Mucosa of stomach (tissue), 1 donor: ENCODE measurements at regions not wholly inside any gene's neighbourhood (a gene's known extent, or its start where the extent isn't known, plus 50 kb on each side); places are given as distances from the start of the nearest gene placed in this dataset.

ENCODE experiments used
- H3K27me3 ChIP-seq: one replicate; pipeline ENCODE4 v1.7.0; 2013; ENCODE audit warnings: mild to moderate bottlenecking, low read length; ENCODE audit not compliant: control insufficient read depth, insufficient read depth
- H3K36me3 ChIP-seq: one replicate; pipeline ENCODE4 v1.7.0; 2013; ENCODE audit warnings: low read length; ENCODE audit not compliant: control insufficient read depth, insufficient read depth
- H3K4me1 ChIP-seq: one replicate; pipeline ENCODE4 v1.7.0; 2013; ENCODE audit warnings: mild to moderate bottlenecking, low read length; ENCODE audit not compliant: control insufficient read depth, insufficient read depth
- H3K4me3 ChIP-seq: one replicate; pipeline ENCODE4 v1.7.0; 2013; ENCODE audit warnings: low read length
- H3K9ac ChIP-seq: one replicate; pipeline ENCODE4 v1.7.0; 2013; ENCODE audit warnings: mild to moderate bottlenecking, low read length, moderate library complexity
- H3K9me3 ChIP-seq: one replicate; pipeline ENCODE4 v1.7.0; 2013; ENCODE audit warnings: mild to moderate bottlenecking, low read length, moderate library complexity; ENCODE audit not compliant: control insufficient read depth
- donor health status: Pancreatic carcinoma.

GRCh38 chr20:57075181-57075580 lies 191.3 kb downstream of the BMP7 start:
- H3K9ac ChIP-seq, result no peak overlapping the region
- no peaks in the 10 kb centered on the region for H3K4me1 ChIP-seq
- H3K36me3 ChIP-seq, result no peaks in the 10 kb centered on the region
- H3K9me3 ChIP-seq, result no peaks in the 10 kb centered on the region
- peaks cover 24% of the 10 kb centered on the region for H3K27me3 ChIP-seq
- no peak overlapping the region for H3K4me3 ChIP-seq

DNA sequence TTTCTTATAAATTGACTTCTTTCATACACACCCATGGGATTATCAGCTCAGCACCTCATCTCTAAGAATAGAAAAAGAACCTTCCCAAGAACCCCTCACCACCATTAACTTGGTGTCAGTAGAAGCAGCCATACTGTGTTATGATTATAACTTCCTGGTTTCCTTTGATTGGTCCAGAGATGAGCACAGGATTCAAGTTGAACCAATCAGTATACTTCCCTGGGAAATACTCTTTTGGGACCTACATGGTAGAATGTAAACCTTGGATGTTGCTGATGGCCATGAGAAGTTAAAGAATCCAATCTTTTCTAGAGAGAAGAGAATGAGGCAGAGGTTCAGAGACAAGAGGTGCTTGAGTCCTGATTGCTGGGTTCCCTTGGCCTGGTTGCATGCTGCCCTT lies 190.8 kb downstream of the BMP7 start:
- Histone ChIP-seq H3K4me3 (no peak overlapping the region), H3K27me3 (peaks cover 20% of the 10 kb centered on the region), H3K9me3 (no peaks in the 10 kb centered on the region), H3K36me3 (no peaks in the 10 kb centered on the region), H3K4me1 (no peaks in the 10 kb centered on the region), H3K9ac (no peak overlapping the region)

DNA sequence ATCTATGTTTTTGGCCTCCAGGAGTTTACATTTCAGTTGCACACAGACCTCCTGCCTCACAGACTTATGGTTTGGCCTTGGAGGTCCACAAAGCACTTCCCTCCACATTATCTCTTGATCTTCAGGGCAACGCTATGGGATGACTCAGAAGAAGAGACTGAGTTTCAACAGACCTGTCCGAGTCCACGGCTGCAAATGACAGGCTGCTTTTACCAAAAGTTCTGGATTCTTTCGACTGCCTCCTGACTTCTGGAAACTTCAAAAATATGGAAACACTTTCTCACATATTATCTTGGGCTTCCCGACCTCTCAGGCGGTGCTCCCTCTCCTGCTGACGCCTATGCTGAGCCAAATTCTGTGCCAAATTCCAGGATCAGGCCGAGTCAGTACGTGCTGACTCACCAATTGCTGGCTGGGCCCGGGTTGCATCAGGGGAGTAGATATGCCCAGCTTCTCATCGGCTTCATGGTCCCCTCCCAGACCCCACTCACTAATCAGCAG lies 190.2 kb downstream of the BMP7 start:
- H3K4me1 ChIP-seq, result no peaks in the 10 kb centered on the region
- no peak overlapping the region for H3K9ac ChIP-seq
- H3K4me3 ChIP-seq, result no peak overlapping the region
- H3K36me3 ChIP-seq, result no peaks in the 10 kb centered on the region
- H3K9me3 ChIP-seq, result no peaks in the 10 kb centered on the region
- H3K27me3 ChIP-seq, result peaks cover 14% of the 10 kb centered on the region

DNA sequence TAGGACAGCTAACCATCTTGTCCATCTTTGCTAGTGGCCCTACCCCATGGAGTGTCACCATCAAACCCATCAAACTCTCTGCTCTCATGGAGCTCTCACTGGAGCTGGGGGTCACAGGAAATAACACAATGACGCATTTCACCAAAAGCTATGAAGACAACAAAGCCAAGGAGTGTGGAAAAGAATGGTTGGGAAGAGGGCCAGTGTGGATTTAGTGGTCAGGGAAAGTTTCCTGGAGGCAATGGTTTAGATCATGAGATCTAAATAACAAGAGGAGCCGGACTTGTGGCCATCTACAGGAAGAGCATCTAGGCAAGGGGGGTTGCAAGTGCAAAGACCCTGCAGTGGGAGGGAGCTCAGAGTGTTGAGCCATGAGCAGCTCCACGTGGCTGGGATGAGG lies 189.5 kb downstream of the BMP7 start:
- Histone ChIP-seq H3K27me3 (peaks cover 7% of the 10 kb centered on the region), H3K36me3 (no peaks in the 10 kb centered on the region), H3K9me3 (no peaks in the 10 kb centered on the region), H3K4me3 (no peak overlapping the region), H3K9ac (no peak overlapping the region), H3K4me1 (no peaks in the 10 kb centered on the region)

DNA sequence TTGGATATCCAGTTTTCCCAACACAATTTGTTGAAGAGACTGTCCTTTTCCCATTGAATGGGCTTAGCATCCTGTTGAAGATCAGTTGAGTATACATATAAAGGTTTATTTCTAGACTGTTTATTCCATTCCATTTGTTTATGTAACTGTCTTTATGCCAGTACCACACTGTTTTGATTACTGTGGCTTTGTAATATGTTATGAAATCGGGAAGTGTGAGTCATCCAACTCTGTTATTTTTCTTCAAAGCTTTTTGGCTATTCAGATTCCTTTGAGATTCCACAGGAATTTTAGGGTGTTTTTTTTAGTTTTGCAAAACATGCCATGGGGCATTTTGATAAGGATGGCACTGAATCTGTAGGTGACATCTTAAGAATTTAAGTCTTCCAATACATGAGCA lies 188.3 kb downstream of the BMP7 start:
- no peak overlapping the region for H3K4me3 ChIP-seq
- H3K9ac ChIP-seq, result no peak overlapping the region
- H3K9me3 ChIP-seq, result no peaks in the 10 kb centered on the region
- H3K27me3 ChIP-seq, result peaks cover 3% of the 10 kb centered on the region
- no peaks in the 10 kb centered on the region for H3K4me1 ChIP-seq
- H3K36me3 ChIP-seq, result no peaks in the 10 kb centered on the region

GRCh38 chr20:57079031-57080005 lies 187.1 kb downstream of the BMP7 start:
- no peaks in the 10 kb centered on the region for H3K4me1 ChIP-seq
- no peaks in the 10 kb centered on the region for H3K36me3 ChIP-seq
- no peak overlapping the region for H3K9ac ChIP-seq
- peaks cover under 1% of the 10 kb centered on the region for H3K27me3 ChIP-seq
- no peaks in the 10 kb centered on the region for H3K9me3 ChIP-seq
- H3K4me3 ChIP-seq, result no peak overlapping the region

- no peak overlapping the region for H3K4me3 ChIP-seq
- H3K9ac ChIP-seq, result no peak overlapping the region
- no peaks in the 10 kb centered on the region for H3K36me3 ChIP-seq
- no peaks in the 10 kb centered on the region for H3K27me3 ChIP-seq
- no peaks in the 10 kb centered on the region for H3K4me1 ChIP-seq
- H3K9me3 ChIP-seq, result no peaks in the 10 kb centered on the region
Observed at GRCh38 chr20:57080796-57081195, 185.6 kb downstream of the BMP7 start.

- H3K9ac ChIP-seq, result no peak overlapping the region
- H3K4me1 ChIP-seq, result no peaks in the 10 kb centered on the region
- no peaks in the 10 kb centered on the region for H3K36me3 ChIP-seq
- H3K9me3 ChIP-seq, result no peaks in the 10 kb centered on the region
- H3K27me3 ChIP-seq, result no peaks in the 10 kb centered on the region
- no peak overlapping the region for H3K4me3 ChIP-seq
Observed at GRCh38 chr20:57082357-57082945, 184.0 kb downstream of the BMP7 start.

DNA sequence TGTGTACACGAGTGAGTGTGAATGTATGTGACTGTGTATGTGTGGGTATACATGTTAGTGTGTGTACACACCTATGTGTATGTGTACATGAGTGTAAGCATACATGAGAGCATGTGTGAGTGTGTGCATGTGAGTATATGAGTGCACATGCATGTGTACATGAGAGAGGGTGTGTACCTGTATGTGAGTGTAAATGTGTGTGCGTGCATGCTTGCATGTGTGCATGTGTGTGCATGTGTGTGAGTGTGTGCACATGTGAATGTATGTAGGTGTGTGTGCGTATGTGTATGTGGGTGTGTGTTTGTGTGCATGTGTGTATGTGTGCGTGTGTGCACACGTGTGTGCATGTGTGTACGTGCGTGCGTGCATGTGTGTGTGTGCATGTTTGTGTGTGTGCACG lies 183.4 kb downstream of the BMP7 start:
- H3K9ac ChIP-seq, result no peak overlapping the region
- no peak overlapping the region for H3K4me3 ChIP-seq
- no peaks in the 10 kb centered on the region for H3K9me3 ChIP-seq
- no peaks in the 10 kb centered on the region for H3K4me1 ChIP-seq
- H3K27me3 ChIP-seq, result no peaks in the 10 kb centered on the region
- no peaks in the 10 kb centered on the region for H3K36me3 ChIP-seq

DNA sequence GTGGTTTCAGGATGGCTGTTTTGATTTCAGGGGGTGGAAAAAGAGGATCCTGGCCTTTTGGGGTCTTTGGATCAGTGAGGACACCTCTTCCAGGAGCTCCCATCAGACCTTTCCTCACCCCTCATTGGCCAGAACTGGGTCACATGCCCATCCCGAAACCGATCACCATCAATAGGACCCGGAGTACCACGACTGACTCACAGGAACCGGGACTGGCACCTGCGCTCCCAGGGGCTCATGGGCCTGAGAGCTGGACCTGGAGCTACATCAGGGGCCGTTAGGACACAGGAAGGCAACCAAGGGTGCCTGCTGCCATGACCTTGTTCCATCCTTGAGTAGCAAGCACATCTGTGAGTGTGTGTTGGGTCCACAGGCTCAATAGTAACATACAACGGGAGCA lies 180.4 kb downstream of the BMP7 start:
- Histone ChIP-seq H3K9me3 (no peaks in the 10 kb centered on the region), H3K4me1 (no peaks in the 10 kb centered on the region), H3K9ac (no peak overlapping the region), H3K4me3 (no peak overlapping the region), H3K36me3 (no peaks in the 10 kb centered on the region), H3K27me3 (no peaks in the 10 kb centered on the region)

GRCh38 chr20:57087102-57087501 lies 179.3 kb downstream of the BMP7 start:
- no peak overlapping the region for H3K4me3 ChIP-seq
- no peaks in the 10 kb centered on the region for H3K36me3 ChIP-seq
- no peak overlapping the region for H3K9ac ChIP-seq
- no peaks in the 10 kb centered on the region for H3K4me1 ChIP-seq
- no peaks in the 10 kb centered on the region for H3K9me3 ChIP-seq
- peaks cover 5% of the 10 kb centered on the region for H3K27me3 ChIP-seq

GRCh38 chr20:57087705-57088104 lies 178.7 kb downstream of the BMP7 start:
- Histone ChIP-seq H3K36me3 (no peaks in the 10 kb centered on the region), H3K4me3 (no peak overlapping the region), H3K27me3 (peaks cover 8% of the 10 kb centered on the region), H3K9ac (no peak overlapping the region), H3K9me3 (no peaks in the 10 kb centered on the region), H3K4me1 (no peaks in the 10 kb centered on the region)
